LNCaP clone FGC (cell line): ENCODE measurements at regions not wholly inside any gene's neighbourhood (a gene's known extent, or its start where the extent isn't known, plus 50 kb on each side); places are given as distances from the start of the nearest gene placed in this dataset.

Source experiments
- DNase-seq: peaks from one replicate; pipeline ENCODE4 v3.0.0-alpha.2; 2011; ENCODE audit warnings: low read depth
- H3K4me3 ChIP-seq: 2 replicates; pipeline ENCODE4 v1.5.1; 2011; ENCODE audit warnings: mild to moderate bottlenecking, low read depth, low read length, control low read depth
- TF ChIP-seq, protein P1 (sequence below): IDR thresholded peaks from 2 replicates; pipeline ENCODE4 v1.5.1; 2012; ENCODE audit warnings: mild to moderate bottlenecking; ENCODE audit not compliant: control insufficient read depth, insufficient read depth; ENCODE audit errors: extremely low read depth

DNA sequence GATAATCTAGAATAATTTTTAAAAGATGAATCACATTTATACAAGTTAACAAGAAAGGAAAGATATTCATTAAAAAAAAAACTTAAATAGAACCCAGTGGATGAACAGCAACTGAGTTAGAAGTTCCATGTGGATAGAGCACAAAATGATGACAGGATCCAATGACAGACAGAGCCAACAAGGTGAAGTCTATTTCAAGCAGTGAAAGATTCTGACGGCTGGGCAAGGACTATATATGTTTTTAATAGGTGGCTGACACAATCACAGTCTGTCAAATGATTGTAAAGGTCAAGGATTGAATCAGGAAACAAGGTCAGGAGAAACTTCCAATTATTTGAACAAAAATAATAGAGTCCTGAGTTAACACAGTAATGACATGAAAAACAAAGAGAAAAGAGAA is 1460.0 kb upstream of the CDH8 start:
- no peak overlapping the region for H3K4me3 ChIP-seq
- no peak for DNase-seq
- TF ChIP-seq, protein P1, sequence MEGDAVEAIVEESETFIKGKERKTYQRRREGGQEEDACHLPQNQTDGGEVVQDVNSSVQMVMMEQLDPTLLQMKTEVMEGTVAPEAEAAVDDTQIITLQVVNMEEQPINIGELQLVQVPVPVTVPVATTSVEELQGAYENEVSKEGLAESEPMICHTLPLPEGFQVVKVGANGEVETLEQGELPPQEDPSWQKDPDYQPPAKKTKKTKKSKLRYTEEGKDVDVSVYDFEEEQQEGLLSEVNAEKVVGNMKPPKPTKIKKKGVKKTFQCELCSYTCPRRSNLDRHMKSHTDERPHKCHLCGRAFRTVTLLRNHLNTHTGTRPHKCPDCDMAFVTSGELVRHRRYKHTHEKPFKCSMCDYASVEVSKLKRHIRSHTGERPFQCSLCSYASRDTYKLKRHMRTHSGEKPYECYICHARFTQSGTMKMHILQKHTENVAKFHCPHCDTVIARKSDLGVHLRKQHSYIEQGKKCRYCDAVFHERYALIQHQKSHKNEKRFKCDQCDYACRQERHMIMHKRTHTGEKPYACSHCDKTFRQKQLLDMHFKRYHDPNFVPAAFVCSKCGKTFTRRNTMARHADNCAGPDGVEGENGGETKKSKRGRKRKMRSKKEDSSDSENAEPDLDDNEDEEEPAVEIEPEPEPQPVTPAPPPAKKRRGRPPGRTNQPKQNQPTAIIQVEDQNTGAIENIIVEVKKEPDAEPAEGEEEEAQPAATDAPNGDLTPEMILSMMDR = no peak

GRCh38 chr16:63488955-63489354 is 1452.7 kb upstream of the CDH8 start:
- no peak overlapping the region for H3K4me3 ChIP-seq
- no peak for DNase-seq
- TF ChIP-seq, protein P1 = no peak

GRCh38 chr16:63481060-63481459 is 1444.8 kb upstream of the CDH8 start:
- TF ChIP-seq, protein P1 = no peak
- no peak for DNase-seq
- no peak overlapping the region for H3K4me3 ChIP-seq

- H3K4me3 ChIP-seq = no peak overlapping the region
- TF ChIP-seq, protein P1 = no peak
- DNase-seq = no peak
Observed at GRCh38 chr16:63473725-63474124, 1437.5 kb upstream of the CDH8 start.

GRCh38 chr16:63467513-63467912 is 1431.3 kb upstream of the CDH8 start:
- TF ChIP-seq, protein P1 = no peak
- H3K4me3 ChIP-seq = no peak overlapping the region
- DNase-seq = no peak

DNA sequence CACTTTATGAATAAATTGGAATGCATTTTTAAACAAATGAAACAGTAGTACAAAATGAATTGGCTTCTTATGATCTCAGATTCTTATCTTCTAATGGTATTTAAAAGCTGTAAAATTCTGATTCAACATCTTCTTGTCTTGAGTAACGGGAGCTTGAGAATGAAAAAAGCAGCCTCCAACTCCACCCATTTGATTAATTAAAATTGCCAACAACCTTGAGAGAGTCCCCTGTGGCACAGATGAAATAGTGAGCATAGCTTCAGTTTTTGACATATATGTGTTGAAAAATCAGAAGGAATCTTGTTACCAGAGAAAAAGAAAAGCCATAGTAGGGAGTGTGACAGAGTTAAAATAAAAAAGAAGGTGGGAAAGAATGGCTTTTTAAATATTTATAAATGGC is 1426.1 kb upstream of the CDH8 start:
- H3K4me3 ChIP-seq = no peak overlapping the region
- TF ChIP-seq, protein P1 = no peak
- no peak for DNase-seq

GRCh38 chr16:63461248-63461841 is 1425.1 kb upstream of the CDH8 start:
- H3K4me3 ChIP-seq = no peak overlapping the region
- DNase-seq = peak; percentile 15
- TF ChIP-seq, protein P1 = peak; percentile 63
